Smooth muscle cell (in vitro differentiated cells): ENCODE measurements at regions not wholly inside any gene's neighbourhood (a gene's known extent, or its start where the extent isn't known, plus 50 kb on each side); places are given as distances from the start of the nearest gene placed in this dataset.

ENCODE experiments used
- DNase-seq: peaks from one replicate; lab custom pipeline; 2025; ENCODE audit not compliant: unreplicated experiment; lab: John Stamatoyannopoulos, UW
- H2AFZ ChIP-seq: fragments of 200-600 bp; sonication (generic); 2 replicates; pipeline ENCODE4 v1.6.0; 2016; ENCODE audit warnings: antibody characterized with exemption, low read depth, mild to moderate bottlenecking
- H3F3A ChIP-seq: fragments of 200-600 bp; sonication (generic); 2 replicates; pipeline ENCODE4 v1.6.0; 2017; ENCODE audit warnings: antibody characterized with exemption, low read depth
- H3K27ac ChIP-seq: fragments of 200-600 bp; sonication (generic); 2 replicates; pipeline ENCODE4 v1.5.1; 2016; ENCODE audit warnings: low read depth, mild to moderate bottlenecking
- H3K27me3 ChIP-seq: fragments of 200-600 bp; sonication (generic); 2 replicates; pipeline ENCODE4 v1.6.1; 2016; ENCODE audit warnings: low read depth, mild to moderate bottlenecking
- H3K36me3 ChIP-seq: fragments of 200-600 bp; sonication (generic); 2 replicates; pipeline ENCODE4 v1.5.1; 2016; ENCODE audit warnings: low read depth
- H3K4me1 ChIP-seq: fragments of 200-600 bp; sonication (generic); 2 replicates; pipeline ENCODE4 v1.5.1; 2016; ENCODE audit warnings: low read depth
- H3K4me2 ChIP-seq: fragments of 200-600 bp; sonication (generic); 2 replicates; pipeline ENCODE4 v1.6.0; 2016; ENCODE audit warnings: mild to moderate bottlenecking
- H3K4me3 ChIP-seq: fragments of 200-600 bp; sonication (generic); 2 replicates; pipeline ENCODE4 v1.5.1; 2016; ENCODE audit warnings: mild to moderate bottlenecking
- H3K79me2 ChIP-seq: fragments of 200-600 bp; sonication (generic); 2 replicates; pipeline ENCODE4 v1.6.0; 2016; ENCODE audit warnings: low read depth, mild to moderate bottlenecking
- H3K9ac ChIP-seq: fragments of 200-600 bp; sonication (generic); 2 replicates; pipeline ENCODE4 v1.6.0; 2016; ENCODE audit warnings: low read depth
- H3K9me3 ChIP-seq: fragments of 200-600 bp; sonication (generic); replicated peaks from 2 replicates; pipeline ENCODE4 v1.5.1; 2016; ENCODE audit warnings: low read depth
- H4K20me1 ChIP-seq: fragments of 200-600 bp; sonication (generic); 2 replicates; pipeline ENCODE4 v1.6.0; 2016; ENCODE audit warnings: low read depth
- WGBS: methylation state at CpG from one replicate; pipeline ENCODE4 v1.1.7; 2016; ENCODE audit warnings: low lambda C conversion rate; 5-methylcytosine and 5-hydroxymethylcytosine counted together
- TF ChIP-seq, protein P1 (sequence below): fragments of 200-600 bp; sonication (generic); IDR thresholded peaks from 2 replicates; pipeline ENCODE4 v1.5.1; 2017; ENCODE audit warnings: borderline replicate concordance, mild to moderate bottlenecking, antibody characterized with exemption; ENCODE audit not compliant: insufficient read depth, poor library complexity, severe bottlenecking

DNA sequence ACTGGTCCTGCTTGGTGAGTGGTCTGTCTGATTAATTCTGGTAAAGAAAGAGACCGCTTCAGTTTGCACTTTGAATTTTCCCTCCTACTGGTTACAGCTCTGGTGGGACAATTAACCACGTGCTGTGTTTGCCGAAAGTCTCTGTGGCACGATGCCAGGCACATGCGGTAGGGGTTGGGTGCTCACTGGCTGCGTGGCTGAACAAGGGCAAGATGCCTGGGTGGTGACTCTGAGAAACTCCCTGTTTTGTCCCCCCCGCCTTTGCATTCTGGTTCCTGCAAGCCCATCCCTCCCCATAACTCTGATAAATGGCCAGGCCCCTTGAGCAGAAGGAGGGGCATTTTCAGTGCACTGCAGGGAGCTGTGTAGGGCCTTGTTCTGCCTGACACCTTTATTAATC, 206.1 kb downstream of the TFCP2L1 start:
- Histone ChIP-seq H4K20me1 (no peaks in the 10 kb centered on the region), H3F3A (no peaks in the 10 kb centered on the region), H3K36me3 (no peaks in the 10 kb centered on the region), H3K9me3 (no peaks in the 10 kb centered on the region), H3K4me2 (no peak overlapping the region), H3K79me2 (no peaks in the 10 kb centered on the region), H3K9ac (no peak overlapping the region), H2AFZ (no peak overlapping the region), H3K4me3 (no peak overlapping the region), H3K4me1 (no peaks in the 10 kb centered on the region), H3K27me3 (no peaks in the 10 kb centered on the region), H3K27ac (no peak overlapping the region)
- TF ChIP-seq, protein P1, sequence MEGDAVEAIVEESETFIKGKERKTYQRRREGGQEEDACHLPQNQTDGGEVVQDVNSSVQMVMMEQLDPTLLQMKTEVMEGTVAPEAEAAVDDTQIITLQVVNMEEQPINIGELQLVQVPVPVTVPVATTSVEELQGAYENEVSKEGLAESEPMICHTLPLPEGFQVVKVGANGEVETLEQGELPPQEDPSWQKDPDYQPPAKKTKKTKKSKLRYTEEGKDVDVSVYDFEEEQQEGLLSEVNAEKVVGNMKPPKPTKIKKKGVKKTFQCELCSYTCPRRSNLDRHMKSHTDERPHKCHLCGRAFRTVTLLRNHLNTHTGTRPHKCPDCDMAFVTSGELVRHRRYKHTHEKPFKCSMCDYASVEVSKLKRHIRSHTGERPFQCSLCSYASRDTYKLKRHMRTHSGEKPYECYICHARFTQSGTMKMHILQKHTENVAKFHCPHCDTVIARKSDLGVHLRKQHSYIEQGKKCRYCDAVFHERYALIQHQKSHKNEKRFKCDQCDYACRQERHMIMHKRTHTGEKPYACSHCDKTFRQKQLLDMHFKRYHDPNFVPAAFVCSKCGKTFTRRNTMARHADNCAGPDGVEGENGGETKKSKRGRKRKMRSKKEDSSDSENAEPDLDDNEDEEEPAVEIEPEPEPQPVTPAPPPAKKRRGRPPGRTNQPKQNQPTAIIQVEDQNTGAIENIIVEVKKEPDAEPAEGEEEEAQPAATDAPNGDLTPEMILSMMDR = no peak
- 87% methylated on average over 7 of the region's 7 CpGs for WGBS
- no peak for DNase-seq

DNA sequence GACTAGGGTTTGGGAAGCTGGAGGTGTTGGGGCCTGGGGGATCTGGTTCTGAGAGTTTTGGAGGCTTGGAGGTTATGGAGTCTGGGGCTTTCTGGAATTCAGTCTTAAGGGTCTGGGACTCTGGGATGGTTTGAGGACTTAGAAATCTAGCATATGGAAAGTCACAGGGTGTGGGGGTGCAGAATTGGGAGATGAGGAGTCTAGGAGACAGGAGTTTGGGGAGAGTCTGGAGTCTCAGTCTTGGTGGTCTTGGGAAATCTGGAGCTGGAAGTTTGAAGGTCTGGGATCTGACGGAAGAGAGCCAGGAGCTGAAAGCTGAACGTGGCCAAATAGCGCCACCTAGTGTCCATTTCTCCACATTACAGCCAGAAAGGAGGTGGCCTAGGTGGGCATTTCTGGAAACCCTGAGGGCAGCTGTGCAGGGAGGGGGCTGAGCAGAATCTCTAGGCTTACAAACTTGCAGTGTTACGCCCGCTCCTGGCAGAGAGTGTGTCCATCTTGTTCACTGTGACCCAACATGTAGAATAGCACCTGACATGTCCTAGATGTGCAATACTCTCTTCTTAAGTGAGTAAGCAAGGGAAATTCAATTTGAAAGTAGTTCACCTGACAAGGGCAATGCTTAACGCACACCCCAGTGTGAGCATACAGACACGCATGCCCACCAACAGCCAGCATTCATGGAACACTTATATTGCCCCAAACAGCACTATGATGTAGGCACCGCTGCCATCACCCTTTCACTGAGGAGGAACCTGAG, 204.8 kb downstream of the TFCP2L1 start:
- Histone ChIP-seq H3K79me2 (no peaks in the 10 kb centered on the region), H3K27ac (no peak overlapping the region), H3K36me3 (no peaks in the 10 kb centered on the region), H3K9me3 (no peaks in the 10 kb centered on the region), H2AFZ (no peak overlapping the region), H3K4me3 (no peak overlapping the region), H3K27me3 (no peaks in the 10 kb centered on the region), H4K20me1 (no peaks in the 10 kb centered on the region), H3K4me1 (no peaks in the 10 kb centered on the region), H3K4me2 (no peak overlapping the region), H3F3A (no peaks in the 10 kb centered on the region), H3K9ac (no peak overlapping the region)
- WGBS = 33% methylated on average over 8 of the region's 8 CpGs
- DNase-seq = peak; percentile 39
- TF ChIP-seq, protein P1 = peak; percentile 91

DNA sequence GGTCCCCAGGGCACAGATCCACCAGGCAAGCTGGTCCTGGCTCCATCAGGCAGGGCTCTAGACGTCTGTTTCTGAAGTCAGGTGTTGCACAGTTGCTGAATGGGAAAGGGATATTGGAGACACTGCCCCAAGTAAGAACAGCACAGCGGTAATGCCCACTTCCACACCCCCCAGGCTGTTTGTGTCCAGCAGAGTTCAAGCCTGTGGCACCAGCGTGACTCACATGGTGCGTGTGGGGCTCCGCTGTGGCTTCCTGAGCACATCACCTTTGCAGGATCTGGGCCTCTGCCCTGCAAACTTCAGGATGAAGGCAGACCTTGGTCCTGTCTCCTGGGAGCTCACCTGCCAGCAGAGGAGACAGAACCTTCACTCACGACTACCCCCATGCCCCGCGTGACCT, 203.3 kb downstream of the TFCP2L1 start:
- H3K9me3 ChIP-seq = no peaks in the 10 kb centered on the region

More for the DNA sequence above, 203.3 kb downstream of the TFCP2L1 start:
- H2AFZ ChIP-seq = no peak overlapping the region
- H3F3A ChIP-seq = no peaks in the 10 kb centered on the region
- no peak for DNase-seq
- no peaks in the 10 kb centered on the region for H3K27me3 ChIP-seq
- H3K79me2 ChIP-seq = no peaks in the 10 kb centered on the region
- no peak overlapping the region for H3K4me3 ChIP-seq
- 92% methylated on average over 8 of the region's 8 CpGs for WGBS
- TF ChIP-seq, protein P1 = no peak
- no peaks in the 10 kb centered on the region for H3K4me1 ChIP-seq
- no peak overlapping the region for H3K27ac ChIP-seq
- H3K4me2 ChIP-seq = no peak overlapping the region
- H3K9ac ChIP-seq = no peak overlapping the region
- no peaks in the 10 kb centered on the region for H3K36me3 ChIP-seq
- no peaks in the 10 kb centered on the region for H4K20me1 ChIP-seq
